ENCODE measurements at regions not wholly inside any gene's neighbourhood (a gene's known extent, or its start where the extent isn't known, plus 50 kb on each side); places are given as distances from the start of the nearest gene placed in this dataset.

DNA sequence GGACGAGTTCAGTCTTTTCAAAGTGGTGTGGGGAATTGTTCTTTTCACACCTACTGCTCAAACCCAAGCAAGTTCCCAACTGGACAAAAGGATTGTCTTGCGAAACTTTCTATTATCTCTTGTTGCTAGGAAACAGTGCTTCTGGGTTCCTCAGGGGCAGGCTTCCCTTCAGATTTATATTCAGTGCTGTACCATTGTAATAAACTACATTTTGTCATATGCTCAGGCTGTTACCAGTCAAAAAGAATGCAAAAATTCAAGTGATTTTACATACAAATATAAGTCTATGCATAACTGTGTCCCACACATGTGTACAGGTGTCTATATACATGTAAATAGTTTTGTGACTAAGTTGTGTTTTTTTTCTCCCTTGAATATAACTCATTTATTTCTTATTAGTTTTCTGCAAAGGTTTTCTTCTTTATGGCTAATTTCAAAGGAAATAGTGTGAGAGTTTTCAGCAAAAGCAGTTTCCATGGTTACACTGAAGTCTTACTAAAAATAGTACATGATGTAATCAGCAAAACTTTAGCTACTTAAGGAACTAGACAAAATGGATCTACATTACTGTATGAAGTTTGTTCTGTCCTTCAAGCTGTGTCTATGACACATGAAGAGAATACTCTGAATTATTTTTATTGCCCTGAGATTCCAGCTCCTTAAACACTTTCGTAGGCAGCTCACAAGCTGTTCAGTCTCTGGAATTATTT, 430.2 kb upstream of the TMPO start:
- no peak overlapping the region for H3K4me2 ChIP-seq (ENCODE audit: insufficient read depth, low read length)
- ATAC-seq (no peak), FAIRE-seq (no peak), DNase-seq (ENCODE audit: extremely low read depth in 1 of 4, low spot score in 3 of 4) (no peak)
- H3K27ac ChIP-seq (ENCODE audit: extremely low read depth, low read depth, low read length), result no peak overlapping the region
- intact Hi-C loops (cut with micrococcal nuclease) (no loop called here), in situ Hi-C loops (cut with MboI) (no loop called here)
- H3K4me3 ChIP-seq, result no peak overlapping the region
- no peaks in the 10 kb centered on the region for H3K9me1 ChIP-seq (ENCODE audit: control insufficient read depth, insufficient read depth, low read length)
- H4K20me1 ChIP-seq (replicated peaks; ENCODE audit: control insufficient read depth, insufficient read depth, low read length), result no peaks in the 10 kb centered on the region
- H3K4me1 ChIP-seq (replicated peaks in 1 of 2; ENCODE audit: control insufficient read depth in 2 of 2, insufficient read depth in 2 of 2, low read length in 2 of 2), result no peaks in the 10 kb centered on the region
- no peaks in the 10 kb centered on the region for H3K79me2 ChIP-seq (ENCODE audit: control insufficient read depth, insufficient read depth, low read length)
- WGBS (ENCODE audit: insufficient coverage, low coverage, missing lambda C conversion rate), result 0% methylated on average over 3 of the region's 3 CpGs
- BruUV-seq (replicated peaks), result no TSS peak
- H3K9ac ChIP-seq (ENCODE audit: insufficient read depth in 1 of 2, low read depth in 2 of 2, low read length in 2 of 2), result no peak overlapping the region
- CTCF ChIA-PET (ENCODE audit: low intra/inter-chr PET ratio), result no interaction called here
- POLR2A ChIA-PET, result no interaction called here
- no peaks in the 10 kb centered on the region for H3K36me3 ChIP-seq (ENCODE audit: control insufficient read depth, insufficient read depth, low read length)
- TF ChIP-seq, protein P1, sequence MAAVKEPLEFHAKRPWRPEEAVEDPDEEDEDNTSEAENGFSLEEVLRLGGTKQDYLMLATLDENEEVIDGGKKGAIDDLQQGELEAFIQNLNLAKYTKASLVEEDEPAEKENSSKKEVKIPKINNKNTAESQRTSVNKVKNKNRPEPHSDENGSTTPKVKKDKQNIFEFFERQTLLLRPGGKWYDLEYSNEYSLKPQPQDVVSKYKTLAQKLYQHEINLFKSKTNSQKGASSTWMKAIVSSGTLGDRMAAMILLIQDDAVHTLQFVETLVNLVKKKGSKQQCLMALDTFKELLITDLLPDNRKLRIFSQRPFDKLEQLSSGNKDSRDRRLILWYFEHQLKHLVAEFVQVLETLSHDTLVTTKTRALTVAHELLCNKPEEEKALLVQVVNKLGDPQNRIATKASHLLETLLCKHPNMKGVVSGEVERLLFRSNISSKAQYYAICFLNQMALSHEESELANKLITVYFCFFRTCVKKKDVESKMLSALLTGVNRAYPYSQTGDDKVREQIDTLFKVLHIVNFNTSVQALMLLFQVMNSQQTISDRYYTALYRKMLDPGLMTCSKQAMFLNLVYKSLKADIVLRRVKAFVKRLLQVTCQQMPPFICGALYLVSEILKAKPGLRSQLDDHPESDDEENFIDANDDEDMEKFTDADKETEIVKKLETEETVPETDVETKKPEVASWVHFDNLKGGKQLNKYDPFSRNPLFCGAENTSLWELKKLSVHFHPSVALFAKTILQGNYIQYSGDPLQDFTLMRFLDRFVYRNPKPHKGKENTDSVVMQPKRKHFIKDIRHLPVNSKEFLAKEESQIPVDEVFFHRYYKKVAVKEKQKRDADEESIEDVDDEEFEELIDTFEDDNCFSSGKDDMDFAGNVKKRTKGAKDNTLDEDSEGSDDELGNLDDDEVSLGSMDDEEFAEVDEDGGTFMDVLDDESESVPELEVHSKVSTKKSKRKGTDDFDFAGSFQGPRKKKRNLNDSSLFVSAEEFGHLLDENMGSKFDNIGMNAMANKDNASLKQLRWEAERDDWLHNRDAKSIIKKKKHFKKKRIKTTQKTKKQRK (IDR thresholded peaks at IDR 0.05; ENCODE audit: borderline replicate concordance, low read depth, low read length), result no peak
- peak; percentile 35; the same call in 1 of the 2 replicates for TF ChIP-seq RFX1 (IDR thresholded peaks at IDR 0.05)
- H2AFZ ChIP-seq (ENCODE audit: low read depth, low read length), result no peak overlapping the region
- H3K27me3 ChIP-seq (ENCODE audit: control insufficient read depth in 2 of 2, insufficient read depth in 2 of 2, low read length in 2 of 2), result no peaks in the 10 kb centered on the region
- H3K9me3 ChIP-seq (replicated peaks; ENCODE audit: control insufficient read depth, insufficient read depth, low read depth, low read length), result no peaks in the 10 kb centered on the region

All from K562 (cell line).